ENCODE measurements at regions not wholly inside any gene's neighbourhood (a gene's known extent, or its start where the extent isn't known, plus 50 kb on each side); places are given as distances from the start of the nearest gene placed in this dataset.
"Not testable (repeated sequence)": the region's sequence is repeated elsewhere in the genome, so short reads cannot be mapped to it uniquely, and the experiment has no call there.

DNA sequence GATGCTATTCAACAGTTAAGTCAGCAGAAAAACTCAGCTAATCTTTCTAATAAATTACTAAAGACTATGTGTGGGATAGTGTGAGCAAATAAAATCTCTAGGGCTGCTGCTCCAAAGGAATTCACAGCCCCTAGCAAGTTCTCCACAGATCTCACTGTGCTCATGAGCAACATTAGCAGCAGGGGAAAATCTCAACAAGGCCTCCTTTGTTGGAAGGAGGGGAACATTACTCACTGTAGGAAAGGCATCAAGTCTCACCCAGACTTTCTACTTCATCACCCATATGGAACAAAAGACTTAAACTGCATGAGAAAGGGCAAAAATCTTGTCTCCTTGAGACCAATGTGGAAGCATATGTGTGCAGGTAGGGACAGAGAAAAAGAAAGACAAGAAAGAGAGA lies 726.4 kb upstream of the SLC35B3 start:
- no peaks in the 10 kb centered on the region for H3K27me3 Mint-ChIP-seq
- H3K36me3 Mint-ChIP-seq (ENCODE audit: low read depth) = no peaks in the 10 kb centered on the region
- no peak overlapping the region for H3K27ac Mint-ChIP-seq
- intact Hi-C loops (cut with micrococcal nuclease) = no loop called here
- no peaks in the 10 kb centered on the region for H3K4me1 Mint-ChIP-seq (ENCODE audit: low read depth)
- no peak overlapping the region for H3K4me3 Mint-ChIP-seq
- peaks cover 41% of the 10 kb centered on the region for H3K9me3 Mint-ChIP-seq

DNA sequence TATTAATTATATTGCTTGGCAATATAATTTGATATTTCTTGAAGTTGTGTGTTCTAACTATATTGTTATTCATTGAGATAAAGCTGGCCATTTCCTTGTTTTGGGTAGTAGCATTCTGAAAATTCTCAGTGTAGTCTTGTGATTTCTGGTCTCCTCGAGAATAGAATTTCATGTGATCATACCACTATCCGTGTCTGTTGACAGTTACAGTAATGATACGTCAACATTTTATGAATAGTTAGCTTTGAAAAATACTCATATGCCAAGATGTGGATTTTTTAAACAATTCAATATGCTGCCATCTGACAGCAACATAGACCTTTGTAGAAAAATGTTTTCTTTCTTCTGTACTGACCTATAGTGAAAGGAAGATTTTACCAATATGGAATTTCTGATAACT lies 723.7 kb upstream of the SLC35B3 start:
- Mint-ChIP-seq H3K9me3 (peaks cover 41% of the 10 kb centered on the region), H3K36me3 (ENCODE audit: low read depth) (no peaks in the 10 kb centered on the region), H3K4me1 (ENCODE audit: low read depth) (no peaks in the 10 kb centered on the region), H3K4me3 (no peak overlapping the region), H3K27me3 (no peaks in the 10 kb centered on the region), H3K27ac (no peak overlapping the region)
- intact Hi-C loops (cut with micrococcal nuclease) = no loop called here

DNA sequence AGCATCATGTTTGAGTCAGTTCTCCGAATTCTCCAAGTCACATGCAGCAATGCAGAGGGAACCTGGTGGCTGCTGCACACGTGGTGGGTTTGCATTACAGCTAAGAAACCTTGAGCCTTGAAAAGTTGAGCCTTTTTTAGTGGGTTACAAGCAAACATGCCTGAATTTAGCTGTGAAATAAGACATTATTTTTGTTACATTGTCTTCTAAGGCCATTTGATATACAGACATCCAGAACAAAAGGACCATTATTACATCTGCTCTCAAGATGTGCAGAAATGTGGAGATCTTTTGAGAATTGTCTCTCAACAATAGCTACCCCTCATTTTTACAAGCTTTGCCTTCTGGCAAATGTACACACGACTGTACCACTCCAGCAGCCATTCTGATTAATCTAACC lies 720.5 kb upstream of the SLC35B3 start:
- Mint-ChIP-seq H3K4me1 (ENCODE audit: low read depth) (no peaks in the 10 kb centered on the region), H3K27ac (no peak overlapping the region), H3K4me3 (no peak overlapping the region), H3K36me3 (ENCODE audit: low read depth) (no peaks in the 10 kb centered on the region), H3K9me3 (peaks cover 16% of the 10 kb centered on the region), H3K27me3 (no peaks in the 10 kb centered on the region)
- intact Hi-C loops (cut with micrococcal nuclease) = no loop called here

DNA sequence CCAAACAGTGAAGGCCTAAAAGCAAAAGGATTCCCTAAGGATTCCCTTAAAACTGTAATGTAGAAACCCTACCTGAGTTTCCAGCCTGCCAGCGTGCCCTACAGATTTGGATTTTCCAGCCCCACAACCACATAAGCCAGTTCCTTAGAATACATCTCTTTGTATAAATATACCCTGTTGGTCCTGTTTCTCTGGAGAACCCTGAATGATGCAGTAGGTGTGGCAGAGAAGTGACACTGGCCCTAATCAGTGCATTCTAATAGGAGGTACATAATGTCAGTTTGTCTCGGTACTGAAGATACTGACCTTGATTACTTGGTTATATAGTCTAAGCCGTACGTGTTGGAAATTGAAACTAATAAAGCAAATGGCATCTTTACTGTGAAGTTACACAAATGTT lies 707.8 kb upstream of the SLC35B3 start:
- no peaks in the 10 kb centered on the region for H3K27me3 Mint-ChIP-seq
- no peak overlapping the region for H3K4me3 Mint-ChIP-seq
- no peak overlapping the region for H3K27ac Mint-ChIP-seq
- peaks cover 41% of the 10 kb centered on the region for H3K9me3 Mint-ChIP-seq
- no peaks in the 10 kb centered on the region for H3K36me3 Mint-ChIP-seq (ENCODE audit: low read depth)
- intact Hi-C loops (cut with micrococcal nuclease) = no loop called here
- H3K4me1 Mint-ChIP-seq (ENCODE audit: low read depth) = no peaks in the 10 kb centered on the region

DNA sequence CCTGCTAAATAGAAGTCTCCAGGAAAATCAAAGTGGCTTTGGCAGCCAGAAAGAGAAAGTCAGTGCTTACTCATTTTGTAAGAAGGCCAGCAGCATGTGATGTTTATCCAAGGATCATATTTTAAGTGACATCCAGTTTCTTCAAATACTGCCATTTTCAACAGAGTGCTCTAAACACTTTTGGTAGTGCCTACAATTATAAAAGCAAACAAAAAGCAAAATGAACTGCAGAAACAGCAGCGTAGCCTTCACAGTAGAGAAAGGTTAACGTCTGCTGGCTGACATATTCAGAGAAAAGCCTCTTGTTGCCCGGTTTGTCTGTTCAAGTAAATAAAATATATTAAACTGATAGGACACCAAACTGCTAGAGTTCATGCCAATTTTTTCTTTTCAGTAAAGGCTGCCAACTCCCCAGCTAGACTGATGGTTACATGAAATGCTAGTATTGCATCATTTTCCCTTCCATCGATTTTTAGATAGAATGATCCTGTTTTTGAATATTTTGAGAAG lies 705.7 kb upstream of the SLC35B3 start:
- H3K9me3 Mint-ChIP-seq = peaks cover 26% of the 10 kb centered on the region
- intact Hi-C loops (cut with micrococcal nuclease) = no loop called here
- no peak overlapping the region for H3K27ac Mint-ChIP-seq
- H3K27me3 Mint-ChIP-seq = no peaks in the 10 kb centered on the region
- H3K36me3 Mint-ChIP-seq (ENCODE audit: low read depth) = no peaks in the 10 kb centered on the region
- H3K4me3 Mint-ChIP-seq = no peak overlapping the region
- no peaks in the 10 kb centered on the region for H3K4me1 Mint-ChIP-seq (ENCODE audit: low read depth)

DNA sequence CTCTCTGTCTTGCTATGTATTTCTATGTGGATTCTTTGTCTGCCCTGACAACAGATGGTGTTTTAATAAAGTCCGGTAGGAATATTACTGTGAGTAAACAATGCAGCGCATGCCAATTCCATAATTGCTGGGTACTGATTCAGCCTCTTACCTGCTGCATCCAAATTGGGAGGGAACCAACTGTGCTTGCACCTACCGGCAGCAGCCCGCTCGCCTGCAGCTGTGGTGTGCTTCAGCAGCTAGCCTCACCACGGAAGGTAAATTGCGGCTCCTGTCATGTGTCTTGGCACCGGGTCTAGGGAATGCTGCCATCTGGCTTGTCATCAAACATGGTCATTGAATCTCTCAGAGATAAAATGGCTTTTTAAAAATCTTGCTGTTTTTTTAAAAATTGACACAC lies 704.8 kb upstream of the SLC35B3 start:
- H3K27ac Mint-ChIP-seq = no peak overlapping the region
- H3K9me3 Mint-ChIP-seq = peaks cover 23% of the 10 kb centered on the region
- intact Hi-C loops (cut with micrococcal nuclease) = no loop called here
- no peaks in the 10 kb centered on the region for H3K36me3 Mint-ChIP-seq (ENCODE audit: low read depth)
- no peaks in the 10 kb centered on the region for H3K4me1 Mint-ChIP-seq (ENCODE audit: low read depth)
- no peaks in the 10 kb centered on the region for H3K27me3 Mint-ChIP-seq
- H3K4me3 Mint-ChIP-seq = no peak overlapping the region

DNA sequence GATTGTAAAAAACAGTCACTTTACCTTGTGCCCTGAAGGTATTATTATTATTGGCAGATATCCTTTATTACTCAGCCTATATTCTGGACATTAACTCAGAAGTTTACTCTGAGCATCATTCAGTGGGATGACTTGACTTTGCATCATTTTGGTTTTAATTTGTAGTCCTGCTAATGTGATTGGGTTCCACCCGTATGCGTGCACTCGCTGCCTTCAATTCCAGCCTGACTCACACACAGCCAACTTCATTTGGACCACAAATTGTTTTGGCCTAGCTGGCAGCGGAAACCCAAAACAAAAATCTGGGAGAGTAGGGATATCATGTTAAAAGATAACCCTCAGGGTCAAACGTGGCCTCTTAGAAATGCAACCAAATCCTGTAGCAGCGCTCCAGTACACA lies 704.4 kb upstream of the SLC35B3 start:
- H3K4me1 Mint-ChIP-seq (ENCODE audit: low read depth) = no peaks in the 10 kb centered on the region
- H3K27ac Mint-ChIP-seq = no peak overlapping the region
- peaks cover 19% of the 10 kb centered on the region for H3K9me3 Mint-ChIP-seq
- no peaks in the 10 kb centered on the region for H3K36me3 Mint-ChIP-seq (ENCODE audit: low read depth)
- no peaks in the 10 kb centered on the region for H3K27me3 Mint-ChIP-seq
- intact Hi-C loops (cut with micrococcal nuclease) = no loop called here
- H3K4me3 Mint-ChIP-seq = no peak overlapping the region

DNA sequence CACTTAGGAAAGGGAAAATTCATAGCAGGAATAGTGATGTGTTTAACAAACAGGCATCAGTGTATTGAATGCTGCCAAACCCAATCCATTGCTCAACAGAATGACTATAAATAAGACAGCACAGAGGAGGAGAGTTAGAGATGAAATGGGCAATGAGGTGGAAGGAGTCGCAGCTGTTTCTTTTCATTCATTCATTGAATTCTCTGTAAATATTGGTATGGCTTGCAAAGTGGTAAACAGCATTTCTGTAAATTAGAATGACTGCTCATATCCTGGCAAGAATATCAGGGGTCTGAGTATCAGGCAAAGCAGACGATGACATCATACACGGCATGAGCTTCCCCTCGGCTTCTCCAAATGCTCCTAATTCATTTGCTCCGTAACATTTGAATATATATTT lies 703.6 kb upstream of the SLC35B3 start:
- Mint-ChIP-seq H3K9me3 (peaks cover 14% of the 10 kb centered on the region), H3K27ac (no peak overlapping the region), H3K4me3 (no peak overlapping the region), H3K36me3 (ENCODE audit: low read depth) (no peaks in the 10 kb centered on the region), H3K27me3 (no peaks in the 10 kb centered on the region), H3K4me1 (ENCODE audit: low read depth) (no peaks in the 10 kb centered on the region)
- intact Hi-C loops (cut with micrococcal nuclease) = no loop called here

DNA sequence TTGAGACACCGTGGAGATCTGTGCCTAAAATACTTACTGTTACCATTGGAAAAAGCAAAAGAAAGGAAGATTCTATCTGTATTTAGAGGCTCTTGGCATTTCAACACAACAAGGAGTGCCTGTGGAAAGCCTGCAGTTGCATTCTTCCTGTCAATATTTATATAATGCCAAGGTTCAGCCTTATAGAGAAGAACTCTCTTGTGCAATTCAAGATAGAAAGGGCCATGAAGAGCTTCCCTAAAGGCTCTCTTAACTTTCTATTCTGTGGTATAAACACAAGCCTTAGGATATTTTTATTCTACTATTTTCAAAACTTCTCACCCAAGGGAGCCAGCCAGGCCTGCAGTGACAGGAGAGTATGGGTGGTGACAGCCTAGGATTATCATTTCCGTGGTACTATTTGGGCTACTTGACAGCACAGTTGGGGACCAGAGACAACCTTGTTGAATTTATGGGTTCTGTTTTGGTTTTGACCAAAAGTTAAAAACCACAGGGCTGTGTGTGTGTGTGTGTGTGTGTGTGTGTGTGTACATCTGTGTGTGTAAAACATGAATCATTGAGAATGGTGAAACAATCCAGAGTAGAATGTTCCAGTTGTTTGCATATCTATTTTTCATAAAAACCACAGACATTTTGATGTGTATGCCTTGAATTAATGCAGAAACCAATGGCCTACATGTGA lies 700.9 kb upstream of the SLC35B3 start:
- intact Hi-C loops (cut with micrococcal nuclease) = no loop called here
- H3K4me3 Mint-ChIP-seq = no peak overlapping the region
- H3K4me1 Mint-ChIP-seq (ENCODE audit: low read depth) = no peaks in the 10 kb centered on the region
- H3K36me3 Mint-ChIP-seq (ENCODE audit: low read depth) = no peaks in the 10 kb centered on the region
- H3K27ac Mint-ChIP-seq = no peak overlapping the region
- H3K9me3 Mint-ChIP-seq = no peaks in the 10 kb centered on the region
- peaks cover 2% of the 10 kb centered on the region for H3K27me3 Mint-ChIP-seq

DNA sequence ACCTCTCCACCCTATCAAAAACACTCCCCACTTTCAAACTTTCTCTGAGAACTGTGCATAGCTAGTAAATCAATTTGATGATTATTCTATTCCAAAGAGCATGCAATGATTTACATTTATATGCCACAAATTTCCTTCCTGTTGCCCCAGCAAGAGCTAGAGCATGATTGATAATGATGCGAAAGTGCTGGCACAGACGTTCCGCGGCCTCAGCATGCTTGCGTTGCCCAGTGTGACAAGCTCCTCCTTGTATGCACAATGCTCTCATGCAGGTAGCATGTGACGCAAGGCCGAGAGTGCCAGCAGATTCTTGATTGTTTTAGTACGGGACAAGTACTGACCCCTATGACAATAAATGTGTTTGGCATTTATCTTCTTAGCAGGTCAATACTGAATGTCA lies 696.3 kb upstream of the SLC35B3 start:
- no peaks in the 10 kb centered on the region for H3K36me3 Mint-ChIP-seq (ENCODE audit: low read depth)
- no peaks in the 10 kb centered on the region for H3K4me1 Mint-ChIP-seq (ENCODE audit: low read depth)
- no peak overlapping the region for H3K27ac Mint-ChIP-seq
- no peak overlapping the region for H3K4me3 Mint-ChIP-seq
- H3K27me3 Mint-ChIP-seq = peaks cover 2% of the 10 kb centered on the region
- intact Hi-C loops (cut with micrococcal nuclease) = no loop called here
- H3K9me3 Mint-ChIP-seq = no peaks in the 10 kb centered on the region

DNA sequence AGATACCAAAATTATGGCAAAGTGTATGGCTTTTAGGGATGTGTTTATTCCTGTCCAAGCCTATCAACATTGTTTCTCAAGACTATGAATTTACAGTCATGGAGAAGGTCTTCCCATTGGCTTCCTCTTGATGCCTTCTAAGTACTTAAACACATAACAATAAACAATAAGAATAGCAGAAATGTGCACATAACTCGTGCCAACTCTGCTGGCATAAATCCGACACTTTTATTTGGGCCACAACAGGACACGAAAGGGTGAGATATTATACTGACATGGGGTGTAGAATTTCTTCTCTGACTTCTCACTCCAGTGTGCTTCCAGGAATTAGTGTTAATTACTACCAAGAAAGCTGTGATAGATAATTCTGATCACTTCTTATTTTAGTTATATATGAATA lies 695.9 kb upstream of the SLC35B3 start:
- Mint-ChIP-seq H3K27me3 (peaks cover 2% of the 10 kb centered on the region), H3K4me1 (ENCODE audit: low read depth) (no peaks in the 10 kb centered on the region), H3K36me3 (ENCODE audit: low read depth) (no peaks in the 10 kb centered on the region), H3K9me3 (no peaks in the 10 kb centered on the region), H3K4me3 (no peak overlapping the region), H3K27ac (no peak overlapping the region)
- intact Hi-C loops (cut with micrococcal nuclease) = no loop called here

DNA sequence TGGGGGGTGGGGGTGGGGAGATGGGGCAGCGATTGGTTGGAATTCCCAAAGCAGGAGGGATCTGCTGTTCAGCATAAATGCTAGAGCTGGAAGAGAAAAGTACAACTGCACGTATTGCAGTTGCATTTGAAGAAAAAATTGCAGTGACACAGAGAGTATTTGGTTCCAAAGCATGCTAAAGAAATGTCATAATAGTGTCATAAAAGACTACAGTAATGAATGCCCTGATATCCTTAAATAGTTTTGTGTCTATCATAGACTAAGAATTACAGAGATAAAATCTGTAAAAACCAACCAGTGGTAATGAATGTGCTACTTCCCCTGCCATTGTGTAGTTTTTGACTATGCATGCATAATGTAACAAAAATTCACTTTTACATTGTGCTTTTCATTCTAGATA lies 693.6 kb upstream of the SLC35B3 start:
- no peak overlapping the region for H3K4me3 Mint-ChIP-seq
- no peaks in the 10 kb centered on the region for H3K36me3 Mint-ChIP-seq (ENCODE audit: low read depth)
- H3K27me3 Mint-ChIP-seq = peaks cover 2% of the 10 kb centered on the region
- H3K27ac Mint-ChIP-seq = no peak overlapping the region
- H3K4me1 Mint-ChIP-seq (ENCODE audit: low read depth) = no peaks in the 10 kb centered on the region
- intact Hi-C loops (cut with micrococcal nuclease) = no loop called here
- no peaks in the 10 kb centered on the region for H3K9me3 Mint-ChIP-seq

DNA sequence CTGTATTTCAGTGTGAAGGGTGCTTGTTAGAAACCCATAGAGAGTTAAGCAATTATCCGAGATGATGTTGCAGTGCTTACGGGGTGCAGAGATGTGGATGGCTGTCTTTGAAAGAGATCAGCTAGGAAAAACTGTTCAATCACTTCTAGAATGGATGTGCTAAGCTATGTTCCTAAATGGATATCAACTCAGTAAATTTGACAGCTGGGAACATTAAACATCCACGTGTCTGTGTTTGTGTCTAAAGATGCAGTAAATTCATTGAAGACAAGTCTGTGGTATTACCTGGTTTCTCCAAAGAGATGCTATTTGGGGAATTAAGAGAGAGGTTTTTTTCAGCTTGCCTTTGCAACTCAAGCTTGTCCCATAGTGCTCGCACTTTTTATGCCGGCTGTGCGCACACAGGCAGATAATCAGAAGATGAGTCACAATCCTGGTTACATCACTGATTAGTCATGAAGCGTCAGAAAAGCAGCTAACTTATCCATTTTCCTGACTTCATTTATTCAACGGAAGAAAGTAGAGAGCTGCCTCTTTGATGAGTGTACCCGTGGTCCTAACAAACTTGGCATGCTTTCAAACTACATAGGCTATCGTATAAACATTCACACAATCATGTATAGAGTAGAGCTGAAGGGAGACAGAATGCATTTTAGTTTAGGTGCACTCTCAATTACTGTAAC lies 691.7 kb upstream of the SLC35B3 start:
- no peak overlapping the region for H3K27ac Mint-ChIP-seq
- no peaks in the 10 kb centered on the region for H3K36me3 Mint-ChIP-seq (ENCODE audit: low read depth)
- peaks cover 2% of the 10 kb centered on the region for H3K27me3 Mint-ChIP-seq
- H3K4me3 Mint-ChIP-seq = no peak overlapping the region
- H3K9me3 Mint-ChIP-seq = no peaks in the 10 kb centered on the region
- no peaks in the 10 kb centered on the region for H3K4me1 Mint-ChIP-seq (ENCODE audit: low read depth)
- intact Hi-C loops (cut with micrococcal nuclease) = no loop called here

DNA sequence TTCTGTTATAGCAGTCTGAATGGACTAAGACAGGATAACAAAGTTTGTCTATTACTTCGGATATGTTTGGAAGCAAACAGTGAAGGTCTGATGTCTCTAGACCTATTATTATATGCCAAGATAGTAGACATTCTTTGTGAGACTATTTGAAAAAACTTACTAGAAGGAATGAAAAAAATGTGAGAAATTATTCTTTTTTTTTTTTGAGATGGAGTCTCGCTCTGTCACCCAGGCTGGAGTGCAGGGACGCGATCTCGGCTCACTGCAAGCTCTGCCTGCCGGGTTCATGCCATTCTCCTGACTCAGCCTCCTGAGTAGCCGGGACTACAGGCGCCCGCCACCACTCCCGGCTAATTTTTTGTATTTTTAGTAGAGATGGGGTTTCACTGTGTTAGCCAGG lies 690.7 kb upstream of the SLC35B3 start:
- H3K4me1 Mint-ChIP-seq (ENCODE audit: low read depth); intact Hi-C loops (cut with micrococcal nuclease); H3K4me3 Mint-ChIP-seq; H3K9me3 Mint-ChIP-seq; H3K27me3 Mint-ChIP-seq; H3K36me3 Mint-ChIP-seq (ENCODE audit: low read depth); H3K27ac Mint-ChIP-seq: not testable (repeated sequence)

DNA sequence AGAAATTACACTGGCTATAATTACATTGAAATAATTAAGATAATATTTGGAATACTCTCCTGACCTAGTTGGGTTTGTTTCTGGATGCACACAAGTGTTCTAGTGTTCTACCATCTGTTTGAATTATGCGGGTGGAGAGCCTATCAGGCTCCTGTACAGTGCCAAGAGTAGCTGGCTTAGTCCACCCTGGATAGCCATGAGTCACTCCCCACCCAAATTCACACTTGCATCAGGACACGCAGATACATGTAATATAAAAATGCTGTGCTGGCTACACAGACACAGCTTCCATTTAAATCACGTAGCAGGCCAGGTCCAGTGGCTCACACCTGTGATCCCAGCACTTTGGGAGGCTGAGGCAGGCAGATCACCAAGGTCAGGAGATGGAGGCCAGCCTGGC lies 686.2 kb upstream of the SLC35B3 start:
- no peak overlapping the region for H3K4me3 Mint-ChIP-seq
- no peaks in the 10 kb centered on the region for H3K4me1 Mint-ChIP-seq (ENCODE audit: low read depth)
- H3K9me3 Mint-ChIP-seq = no peaks in the 10 kb centered on the region
- intact Hi-C loops (cut with micrococcal nuclease) = no loop called here
- no peaks in the 10 kb centered on the region for H3K36me3 Mint-ChIP-seq (ENCODE audit: low read depth)
- no peak overlapping the region for H3K27ac Mint-ChIP-seq
- no peaks in the 10 kb centered on the region for H3K27me3 Mint-ChIP-seq
